GM19452 (cell line): ENCODE measurements at regions not wholly inside any gene's neighbourhood (a gene's known extent, or its start where the extent isn't known, plus 50 kb on each side); places are given as distances from the start of the nearest gene placed in this dataset.
"Not testable (repeated sequence)": the region's sequence is repeated elsewhere in the genome, so short reads cannot be mapped to it uniquely, and the experiment has no call there.

Experiments used
- ATAC-seq: cut with Tn5 transposase; IDR thresholded peaks from one replicate; pipeline ENCODE4 v1.9.1; 2021; ENCODE audit not compliant: unreplicated experiment

DNA sequence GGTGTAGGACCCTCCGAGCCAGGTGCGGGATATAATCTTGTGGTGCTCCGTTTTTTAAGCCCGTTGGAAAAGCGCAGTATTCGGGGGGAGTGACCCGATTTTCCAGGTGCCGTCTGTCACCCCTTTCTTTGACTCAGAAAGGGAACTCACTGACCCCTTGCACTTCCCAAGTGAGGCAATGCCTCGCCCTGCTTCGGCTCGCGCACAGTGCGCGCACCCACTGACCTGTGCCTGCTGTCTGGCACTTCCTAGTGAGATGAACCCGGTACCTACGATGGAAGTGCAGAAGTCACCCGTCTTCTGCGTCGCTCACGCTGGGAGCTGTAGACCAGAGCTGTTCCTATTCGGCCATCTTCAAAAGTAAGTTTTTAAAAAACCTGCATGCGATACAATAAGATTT lies 362.1 kb downstream of the HS3ST1 start:
- ATAC-seq, result not testable (repeated sequence)

DNA sequence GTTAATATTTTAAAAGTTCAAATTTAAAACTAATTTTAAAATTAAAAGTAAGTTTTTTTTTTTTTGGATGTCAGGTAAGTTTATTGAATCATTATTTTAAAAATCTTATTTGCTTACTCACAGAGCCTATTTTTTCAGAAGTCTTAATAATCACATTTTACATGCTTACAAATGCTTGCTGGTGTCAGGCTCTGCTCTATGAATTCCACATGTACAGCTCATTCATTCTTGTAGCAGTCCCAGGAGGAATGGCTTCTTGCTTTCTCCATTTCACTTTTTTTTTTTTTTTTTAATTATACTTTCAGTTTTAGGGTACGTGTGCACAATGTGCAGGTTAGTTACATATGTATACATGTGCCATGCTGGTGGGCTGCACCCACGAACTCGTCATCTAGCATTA lies 368.1 kb downstream of the HS3ST1 start:
- not testable (repeated sequence) for ATAC-seq

DNA sequence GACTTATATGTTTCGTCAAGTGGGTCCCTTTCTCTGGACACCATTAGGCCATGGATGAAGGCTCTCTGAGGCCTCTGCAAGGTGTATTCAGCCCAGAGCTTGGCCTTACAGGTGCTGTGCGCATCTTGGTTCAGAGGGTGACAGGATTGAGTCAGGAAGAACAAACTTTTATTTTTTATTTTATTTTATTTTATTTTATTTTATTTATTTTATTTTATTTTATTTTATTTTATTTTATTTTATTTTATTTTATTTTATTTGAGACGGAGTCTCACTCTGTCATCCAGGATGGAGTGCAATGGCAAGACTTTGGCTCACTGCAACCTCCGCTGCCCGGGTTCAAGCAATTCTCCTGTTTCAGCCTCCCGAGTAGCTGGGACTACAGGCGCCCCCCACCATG lies 370.4 kb upstream of the CLNK start:
- not testable (repeated sequence) for ATAC-seq

DNA sequence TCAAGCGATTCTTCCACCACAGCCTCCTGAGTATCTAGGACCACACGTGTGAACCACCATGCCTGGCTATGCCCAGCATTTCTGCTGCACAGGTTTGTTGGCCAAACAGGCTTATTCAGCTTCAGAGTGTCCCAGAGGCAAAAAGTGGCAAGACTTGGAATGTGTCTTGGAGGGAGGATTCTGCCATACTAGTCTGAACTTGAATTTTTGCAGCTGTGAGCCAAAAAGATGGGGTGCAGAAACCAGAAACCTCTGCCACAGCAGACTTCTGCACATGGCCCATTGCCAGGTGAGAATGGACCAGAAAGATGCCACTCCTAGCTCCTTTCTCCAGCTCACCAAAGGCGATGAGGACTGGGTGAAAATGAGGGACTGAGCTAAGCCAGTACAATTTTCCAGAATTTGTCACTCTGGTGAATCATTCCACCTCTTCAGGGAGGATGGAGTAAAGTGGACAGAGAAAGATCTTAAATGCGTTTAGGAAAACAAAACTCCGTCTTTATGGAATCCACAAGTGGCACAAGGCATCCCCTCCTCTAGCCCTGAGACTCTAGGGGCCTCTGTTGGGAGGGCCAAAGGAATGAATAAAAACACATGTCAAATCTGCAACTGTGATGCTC lies 369.1 kb upstream of the CLNK start:
- no peak for ATAC-seq

- ATAC-seq, result no peak
These were observed 366.6 kb upstream of the CLNK start for GRCh38 chr4:11051181-11051580.

GRCh38 chr4:11050766-11051165 lies 366.2 kb upstream of the CLNK start:
- no peak for ATAC-seq

GRCh38 chr4:11049001-11049400 lies 364.4 kb upstream of the CLNK start:
- no peak for ATAC-seq

- ATAC-seq, result no peak
These were observed 358.2 kb upstream of the CLNK start for GRCh38 chr4:11042760-11043159.

- ATAC-seq, result no peak
These were observed 355.1 kb upstream of the CLNK start for GRCh38 chr4:11039634-11040131.

- ATAC-seq, result no peak
These were observed 354.4 kb upstream of the CLNK start for GRCh38 chr4:11038926-11039325.

- ATAC-seq, result no peak
These were observed 353.1 kb upstream of the CLNK start for GRCh38 chr4:11037637-11038036.

DNA sequence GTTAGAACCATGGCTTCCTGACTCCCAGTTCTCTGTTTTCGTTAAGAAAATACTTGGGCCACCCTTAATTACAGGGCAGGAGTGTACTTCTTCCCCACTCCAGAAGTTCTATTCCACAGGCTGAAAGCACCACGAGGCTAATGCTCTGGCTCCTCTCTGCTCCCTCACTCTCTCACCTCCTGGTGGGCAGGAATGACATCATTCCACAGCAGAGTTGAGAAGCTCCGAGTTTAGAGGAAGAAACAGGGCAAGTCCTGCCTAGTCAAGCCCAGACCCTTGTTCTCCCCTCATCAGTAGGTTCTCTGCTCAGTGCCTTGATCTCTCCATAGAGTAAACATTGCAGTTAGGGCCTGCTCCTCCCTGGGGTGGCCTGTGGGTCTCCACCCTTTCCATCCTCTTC lies 343.8 kb upstream of the CLNK start:
- ATAC-seq, result no peak

GRCh38 chr4:11021333-11021732 lies 336.8 kb upstream of the CLNK start:
- no peak for ATAC-seq

GRCh38 chr4:11019451-11020240 lies 335.1 kb upstream of the CLNK start:
- ATAC-seq, result no peak

- no peak for ATAC-seq
These were observed 329.6 kb upstream of the CLNK start for GRCh38 chr4:11014199-11014598.

GRCh38 chr4:11013094-11013664 lies 328.6 kb upstream of the CLNK start:
- no peak for ATAC-seq

DNA sequence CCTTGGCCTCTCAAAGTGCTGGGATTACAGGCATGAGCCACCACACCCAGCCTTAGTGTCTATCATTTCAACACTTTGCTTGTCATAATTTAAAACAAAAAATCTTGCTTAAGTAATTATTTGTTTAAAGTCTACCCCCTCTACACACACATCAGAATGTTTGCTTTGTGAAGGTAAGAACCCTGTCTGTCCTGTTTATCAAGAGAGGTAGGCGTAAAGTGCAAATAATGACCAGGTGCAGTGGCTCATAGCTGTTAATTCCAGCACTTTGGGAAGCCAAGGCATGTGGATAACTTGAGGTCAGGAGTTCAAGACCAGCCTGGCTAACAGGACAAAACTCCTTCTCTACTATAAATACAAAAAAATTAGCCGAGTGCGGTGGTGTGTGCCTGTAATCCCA lies 326.7 kb upstream of the CLNK start:
- no peak for ATAC-seq

DNA sequence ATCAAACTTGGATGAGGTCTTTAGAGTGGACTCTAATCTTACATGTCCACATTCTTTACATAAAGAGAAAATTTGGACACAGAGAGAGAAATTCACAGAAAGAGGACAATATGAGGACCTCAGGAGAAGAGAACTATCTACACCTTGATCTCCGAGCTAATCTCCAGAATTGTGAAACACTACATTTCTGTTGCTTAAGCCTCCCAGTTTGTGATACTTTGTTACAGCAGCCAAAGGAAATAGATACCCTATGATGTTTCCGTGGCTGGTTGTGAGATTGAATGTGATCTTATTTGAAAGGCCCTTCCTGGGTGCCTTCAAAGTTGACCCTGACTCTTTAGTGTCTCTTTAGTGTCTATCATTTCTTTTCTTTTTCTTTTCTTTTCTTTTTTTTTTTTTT lies 326.1 kb upstream of the CLNK start:
- ATAC-seq, result no peak

- no peak for ATAC-seq
These were observed 324.7 kb upstream of the CLNK start for GRCh38 chr4:11009281-11009680.

DNA sequence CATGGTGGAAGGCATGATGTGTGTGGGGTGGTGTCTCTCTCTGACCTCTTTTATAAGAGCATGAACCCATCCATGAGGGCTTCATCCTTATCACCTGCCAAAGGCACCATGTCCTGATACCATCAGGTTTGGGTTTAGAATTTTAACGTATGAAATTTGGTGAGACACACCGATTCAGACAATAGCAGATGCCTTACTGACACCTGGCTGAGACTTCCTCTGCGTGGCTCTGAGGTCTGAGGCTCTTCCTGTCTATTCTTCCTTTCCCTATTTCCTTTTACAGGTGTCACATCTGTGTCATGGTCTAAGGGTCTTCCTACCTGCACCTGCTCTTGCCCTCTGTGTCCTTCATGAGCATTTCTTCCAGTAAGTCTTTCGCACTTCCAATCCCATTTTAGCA lies 320.7 kb upstream of the CLNK start:
- ATAC-seq, result no peak

DNA sequence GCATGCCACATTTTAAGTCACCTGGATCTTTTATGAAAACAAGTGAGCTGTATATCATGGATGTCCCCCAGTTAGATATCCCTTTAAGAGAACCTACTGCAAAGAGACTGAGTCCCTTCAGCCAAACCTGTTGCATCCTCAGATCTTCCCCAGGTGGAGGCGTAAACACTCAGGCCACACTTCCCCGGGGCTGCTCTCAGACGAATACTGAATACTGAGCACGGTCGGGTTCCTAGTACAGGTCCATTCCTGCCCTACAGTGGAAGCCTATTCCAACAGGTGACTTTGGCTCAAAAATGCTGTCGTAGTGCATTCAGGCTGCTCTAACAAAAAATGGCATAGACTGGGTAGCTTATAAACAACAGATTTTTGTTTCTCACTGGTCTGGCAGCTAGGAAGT lies 320.2 kb upstream of the CLNK start:
- no peak for ATAC-seq

- no peak for ATAC-seq
These were observed 318.4 kb upstream of the CLNK start for GRCh38 chr4:11002961-11003360.
